ENCODE measurements at regions not wholly inside any gene's neighbourhood (a gene's known extent, or its start where the extent isn't known, plus 50 kb on each side); places are given as distances from the start of the nearest gene placed in this dataset.

DNA sequence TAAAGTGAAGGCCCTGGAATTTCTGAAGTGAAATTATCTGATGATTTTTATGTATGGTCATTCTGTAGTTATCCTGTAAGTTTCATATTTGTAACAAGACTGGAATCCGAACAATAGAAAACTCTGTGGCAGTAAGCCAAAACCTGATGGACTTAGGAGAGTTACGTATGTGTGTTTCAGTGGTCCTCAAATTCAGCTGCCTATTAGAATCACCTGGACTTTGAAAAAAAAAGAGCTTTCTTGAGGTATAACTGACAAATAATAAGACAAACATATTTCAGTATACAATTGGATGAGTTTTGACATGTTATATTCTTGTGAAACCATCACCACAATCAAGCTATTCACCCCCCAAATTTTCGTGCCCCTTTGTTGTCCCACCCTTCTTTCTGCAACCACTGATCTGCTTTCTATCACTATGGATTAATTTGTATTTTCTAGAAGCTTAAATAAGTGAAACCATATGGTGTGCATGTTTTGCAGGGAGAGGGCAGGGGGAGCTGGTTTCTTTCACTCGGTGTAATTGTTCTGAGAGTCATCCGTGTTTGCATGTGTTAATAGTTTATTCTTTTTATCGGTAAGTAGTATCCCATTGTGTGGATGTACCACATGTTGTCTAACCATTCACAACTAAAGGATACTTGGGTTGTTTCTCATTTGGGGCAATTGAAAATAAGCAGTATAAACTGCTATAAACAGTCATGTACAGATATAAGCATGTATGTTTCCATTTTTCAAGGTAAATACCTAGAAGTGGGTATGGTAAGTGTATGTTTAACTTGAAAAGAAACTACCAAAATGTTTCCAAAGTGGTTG, 50.2 kb upstream of the EML4 start:
- intact Hi-C loops (cut with DNase I): no loop called here
- no peak for DNase-seq
- Histone ChIP-seq H3K9ac (ENCODE audit: low read length in 3 of 3) (no peak overlapping the region), H3K9me3 (ENCODE audit: control insufficient read depth in 2 of 3, insufficient read depth in 1 of 3, low read length in 3 of 3) (no peaks in the 10 kb centered on the region), H3K27me3 (ENCODE audit: control insufficient read depth, insufficient read depth, low read length) (no peaks in the 10 kb centered on the region), H3K36me3 (ENCODE audit: control insufficient read depth in 2 of 3, insufficient read depth in 3 of 3, low read length in 3 of 3) (no peaks in the 10 kb centered on the region), H3K4me3 (ENCODE audit: low read length in 3 of 3) (no peak overlapping the region), H3K27ac (ENCODE audit: low read depth in 2 of 2, low read length in 2 of 2) (peak overlapping the region; percentile 53 to 84), H3K4me1 (ENCODE audit: control insufficient read depth in 2 of 3, insufficient read depth in 2 of 3, low read depth in 1 of 3, low read length in 3 of 3) (peaks cover 5 to 16% (median 9%) of the 10 kb centered on the region in 3 donors)
- TF ChIP-seq, protein P1, sequence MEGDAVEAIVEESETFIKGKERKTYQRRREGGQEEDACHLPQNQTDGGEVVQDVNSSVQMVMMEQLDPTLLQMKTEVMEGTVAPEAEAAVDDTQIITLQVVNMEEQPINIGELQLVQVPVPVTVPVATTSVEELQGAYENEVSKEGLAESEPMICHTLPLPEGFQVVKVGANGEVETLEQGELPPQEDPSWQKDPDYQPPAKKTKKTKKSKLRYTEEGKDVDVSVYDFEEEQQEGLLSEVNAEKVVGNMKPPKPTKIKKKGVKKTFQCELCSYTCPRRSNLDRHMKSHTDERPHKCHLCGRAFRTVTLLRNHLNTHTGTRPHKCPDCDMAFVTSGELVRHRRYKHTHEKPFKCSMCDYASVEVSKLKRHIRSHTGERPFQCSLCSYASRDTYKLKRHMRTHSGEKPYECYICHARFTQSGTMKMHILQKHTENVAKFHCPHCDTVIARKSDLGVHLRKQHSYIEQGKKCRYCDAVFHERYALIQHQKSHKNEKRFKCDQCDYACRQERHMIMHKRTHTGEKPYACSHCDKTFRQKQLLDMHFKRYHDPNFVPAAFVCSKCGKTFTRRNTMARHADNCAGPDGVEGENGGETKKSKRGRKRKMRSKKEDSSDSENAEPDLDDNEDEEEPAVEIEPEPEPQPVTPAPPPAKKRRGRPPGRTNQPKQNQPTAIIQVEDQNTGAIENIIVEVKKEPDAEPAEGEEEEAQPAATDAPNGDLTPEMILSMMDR (IDR thresholded peaks at IDR 0.05; ENCODE audit: borderline replicate concordance, extremely low read depth, insufficient read depth): no peak
- FAIRE-seq: no peak
